ENCODE measurements at regions not wholly inside any gene's neighbourhood (a gene's known extent, or its start where the extent isn't known, plus 50 kb on each side); places are given as distances from the start of the nearest gene placed in this dataset.

DNA sequence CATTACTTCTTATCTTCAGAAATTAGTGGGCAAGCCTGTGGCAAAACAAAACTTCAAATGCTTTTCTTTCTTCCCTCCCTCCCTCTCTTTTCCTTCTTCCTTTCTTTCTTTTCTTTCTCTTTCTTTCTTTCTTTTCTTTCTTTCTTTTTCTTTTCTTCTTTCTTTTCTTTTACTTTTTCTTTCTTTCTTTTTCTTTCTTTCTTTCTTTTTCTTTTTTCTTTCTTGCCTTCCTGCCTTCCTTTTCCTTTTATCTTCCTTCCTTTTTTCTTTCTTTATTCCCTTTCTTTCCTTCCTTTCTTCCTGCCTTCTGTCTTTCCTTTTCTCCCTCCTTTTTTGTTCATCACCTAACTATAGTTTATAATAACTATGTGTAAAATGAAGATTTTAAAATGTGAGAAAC lies 295.1 kb downstream of the SMOC2 start:
- H3K79me2 ChIP-seq (ENCODE audit: insufficient read depth, low read length): no peaks in the 10 kb centered on the region
- no peak overlapping the region for H3K4me2 ChIP-seq (ENCODE audit: insufficient read depth, low read length)
- H3K27me3 ChIP-seq (ENCODE audit: insufficient read depth, low read length, poor library complexity): no peaks in the 10 kb centered on the region
- DNase-seq (no peak), ATAC-seq (ENCODE audit: insufficient read depth, low read depth) (no peak)
- H3K9ac ChIP-seq (ENCODE audit: low read depth, low read length): no peak overlapping the region
- H3K4me3 ChIP-seq (ENCODE audit: low read depth in 1 of 2, low read length in 2 of 2): no peak overlapping the region
- H3K27ac ChIP-seq (ENCODE audit: low read length): no peak overlapping the region
- no peak overlapping the region for H2AFZ ChIP-seq (ENCODE audit: low read depth, low read length)
- no peaks in the 10 kb centered on the region for H3K36me3 ChIP-seq (ENCODE audit: insufficient read depth, low read length)
- H4K20me1 ChIP-seq (ENCODE audit: insufficient read depth, low read length): no peaks in the 10 kb centered on the region
- H3K4me1 ChIP-seq (ENCODE audit: insufficient read depth, low read length): no peaks in the 10 kb centered on the region
- TF ChIP-seq, protein P1, sequence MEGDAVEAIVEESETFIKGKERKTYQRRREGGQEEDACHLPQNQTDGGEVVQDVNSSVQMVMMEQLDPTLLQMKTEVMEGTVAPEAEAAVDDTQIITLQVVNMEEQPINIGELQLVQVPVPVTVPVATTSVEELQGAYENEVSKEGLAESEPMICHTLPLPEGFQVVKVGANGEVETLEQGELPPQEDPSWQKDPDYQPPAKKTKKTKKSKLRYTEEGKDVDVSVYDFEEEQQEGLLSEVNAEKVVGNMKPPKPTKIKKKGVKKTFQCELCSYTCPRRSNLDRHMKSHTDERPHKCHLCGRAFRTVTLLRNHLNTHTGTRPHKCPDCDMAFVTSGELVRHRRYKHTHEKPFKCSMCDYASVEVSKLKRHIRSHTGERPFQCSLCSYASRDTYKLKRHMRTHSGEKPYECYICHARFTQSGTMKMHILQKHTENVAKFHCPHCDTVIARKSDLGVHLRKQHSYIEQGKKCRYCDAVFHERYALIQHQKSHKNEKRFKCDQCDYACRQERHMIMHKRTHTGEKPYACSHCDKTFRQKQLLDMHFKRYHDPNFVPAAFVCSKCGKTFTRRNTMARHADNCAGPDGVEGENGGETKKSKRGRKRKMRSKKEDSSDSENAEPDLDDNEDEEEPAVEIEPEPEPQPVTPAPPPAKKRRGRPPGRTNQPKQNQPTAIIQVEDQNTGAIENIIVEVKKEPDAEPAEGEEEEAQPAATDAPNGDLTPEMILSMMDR (IDR thresholded peaks at IDR 0.05; ENCODE audit: borderline replicate concordance, extremely low read depth, low read length, poor library complexity, severe bottlenecking): no peak
- no peak for TF ChIP-seq EZH2 (IDR thresholded peaks at IDR 0.05; ENCODE audit: borderline replicate concordance, low read depth, low read length, severe bottlenecking)
- H3K9me3 ChIP-seq (ENCODE audit: insufficient read depth, low read length, severe bottlenecking): peaks cover 3% of the 10 kb centered on the region

DNA sequence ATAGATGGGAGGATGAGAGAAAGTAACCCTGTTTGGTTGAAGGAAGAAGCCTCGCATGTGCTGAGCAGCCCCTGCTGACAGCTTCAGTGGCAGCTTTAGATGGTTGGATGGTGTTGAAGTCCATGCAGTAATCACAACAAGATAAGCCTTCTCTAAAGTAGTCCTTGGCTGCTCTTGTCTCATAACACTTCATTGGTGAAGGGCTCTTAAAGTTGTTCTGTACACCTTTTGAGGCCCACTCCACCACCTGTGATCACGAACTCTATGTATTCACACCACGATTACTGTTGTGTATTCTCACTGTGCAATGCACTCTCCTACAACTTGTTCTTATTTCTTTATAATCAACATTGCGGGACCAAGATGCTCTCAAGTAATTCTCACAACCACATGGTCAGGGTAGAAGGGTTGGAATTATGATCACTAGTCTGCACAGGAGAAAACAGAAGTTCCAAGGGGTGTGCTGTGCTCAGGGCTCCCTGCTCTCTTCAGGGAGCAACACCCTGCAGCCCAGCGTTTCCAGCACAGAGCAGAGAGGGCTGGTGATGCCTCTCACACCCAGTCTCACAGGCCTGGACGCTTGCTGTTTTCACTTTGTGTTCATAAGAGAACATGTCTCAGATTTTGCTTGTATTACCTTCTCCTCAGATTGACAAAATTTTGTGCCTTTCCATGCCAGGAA lies 294.4 kb downstream of the SMOC2 start:
- Histone ChIP-seq H3K36me3 (ENCODE audit: insufficient read depth, low read length) (no peaks in the 10 kb centered on the region), H3K27me3 (ENCODE audit: insufficient read depth, low read length, poor library complexity) (no peaks in the 10 kb centered on the region), H3K27ac (ENCODE audit: low read length) (no peak overlapping the region), H3K79me2 (ENCODE audit: insufficient read depth, low read length) (no peaks in the 10 kb centered on the region), H3K4me2 (ENCODE audit: insufficient read depth, low read length) (no peak overlapping the region), H4K20me1 (ENCODE audit: insufficient read depth, low read length) (no peaks in the 10 kb centered on the region), H3K9me3 (ENCODE audit: insufficient read depth, low read length, severe bottlenecking) (peaks cover 3% of the 10 kb centered on the region), H3K9ac (ENCODE audit: low read depth, low read length) (no peak overlapping the region), H2AFZ (ENCODE audit: low read depth, low read length) (no peak overlapping the region), H3K4me1 (ENCODE audit: insufficient read depth, low read length) (no peaks in the 10 kb centered on the region), H3K4me3 (ENCODE audit: low read depth in 1 of 2, low read length in 2 of 2) (no peak overlapping the region)
- ATAC-seq (ENCODE audit: insufficient read depth, low read depth): no peak
- TF ChIP-seq, protein P1 (IDR thresholded peaks at IDR 0.05; ENCODE audit: borderline replicate concordance, extremely low read depth, low read length, poor library complexity, severe bottlenecking): no peak
- no peak for TF ChIP-seq EZH2 (IDR thresholded peaks at IDR 0.05; ENCODE audit: borderline replicate concordance, low read depth, low read length, severe bottlenecking)
- DNase-seq: no peak

DNA sequence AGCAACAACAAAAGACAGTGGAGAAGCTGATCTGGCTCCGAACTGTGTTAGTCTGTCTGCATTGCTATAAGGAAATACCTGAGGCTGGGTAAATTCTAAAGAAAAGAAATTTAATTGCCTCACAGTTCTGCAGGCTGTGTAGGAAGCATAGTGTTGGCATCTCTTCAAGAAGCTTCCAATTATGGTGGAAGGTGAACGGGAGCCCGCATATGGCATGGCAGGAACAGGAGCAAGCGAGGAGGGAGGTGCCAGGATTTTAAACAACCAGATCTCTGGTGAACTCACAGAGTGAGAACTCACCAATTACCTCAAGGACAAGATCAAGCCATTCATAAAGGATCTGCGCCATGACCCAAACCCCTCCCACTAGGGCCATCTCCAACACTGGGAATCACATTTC lies 293.5 kb downstream of the SMOC2 start:
- H3K79me2 ChIP-seq (ENCODE audit: insufficient read depth, low read length): no peaks in the 10 kb centered on the region
- no peaks in the 10 kb centered on the region for H3K4me1 ChIP-seq (ENCODE audit: insufficient read depth, low read length)
- DNase-seq (no peak), ATAC-seq (ENCODE audit: insufficient read depth, low read depth) (no peak)
- no peak overlapping the region for H3K27ac ChIP-seq (ENCODE audit: low read length)
- H3K36me3 ChIP-seq (ENCODE audit: insufficient read depth, low read length): no peaks in the 10 kb centered on the region
- no peaks in the 10 kb centered on the region for H3K27me3 ChIP-seq (ENCODE audit: insufficient read depth, low read length, poor library complexity)
- no peak overlapping the region for H3K4me2 ChIP-seq (ENCODE audit: insufficient read depth, low read length)
- no peaks in the 10 kb centered on the region for H4K20me1 ChIP-seq (ENCODE audit: insufficient read depth, low read length)
- no peak overlapping the region for H2AFZ ChIP-seq (ENCODE audit: low read depth, low read length)
- H3K4me3 ChIP-seq (ENCODE audit: low read depth in 1 of 2, low read length in 2 of 2): no peak overlapping the region
- H3K9ac ChIP-seq (ENCODE audit: low read depth, low read length): no peak overlapping the region
- peaks cover 3% of the 10 kb centered on the region for H3K9me3 ChIP-seq (ENCODE audit: insufficient read depth, low read length, severe bottlenecking)
- TF ChIP-seq, protein P1 (IDR thresholded peaks at IDR 0.05; ENCODE audit: borderline replicate concordance, extremely low read depth, low read length, poor library complexity, severe bottlenecking): no peak
- TF ChIP-seq EZH2 (IDR thresholded peaks at IDR 0.05; ENCODE audit: borderline replicate concordance, low read depth, low read length, severe bottlenecking): no peak
